ENCODE measurements at regions not wholly inside any gene's neighbourhood (a gene's known extent, or its start where the extent isn't known, plus 50 kb on each side); places are given as distances from the start of the nearest gene placed in this dataset.
A peak's percentile ranks its signal among the peaks of the same experiment; 100 is the strongest.

- no peaks in the 10 kb centered on the region for H3K27me3 ChIP-seq
- no peaks in the 10 kb centered on the region for H3K9me3 ChIP-seq (ENCODE audit: low read depth)
- no peaks in the 10 kb centered on the region for H3K79me2 ChIP-seq (ENCODE audit: low read depth)
- H3F3A ChIP-seq (ENCODE audit: low read depth), result no peaks in the 10 kb centered on the region
- peak overlapping the region; percentile 33 for H3K4me2 ChIP-seq
- H3K36me3 ChIP-seq, result no peaks in the 10 kb centered on the region
- peaks cover 21% of the 10 kb centered on the region for H3K4me1 ChIP-seq
- no peak overlapping the region for H2AFZ ChIP-seq (replicated peaks)
- TF ChIP-seq EZH2phosphoT487 (IDR thresholded peaks at IDR 0.05) (peak; percentile 79), CTCF (IDR thresholded peaks at IDR 0.05) (no peak)
- no peak overlapping the region for H3K9ac ChIP-seq
- H3K36me3 Mint-ChIP-seq, result no peaks in the 10 kb centered on the region
- peak overlapping the region; percentile 31 for H3K27ac ChIP-seq
- no peaks in the 10 kb centered on the region for H4K20me1 ChIP-seq (ENCODE audit: low read depth)
- H3K9me3 Mint-ChIP-seq, result no peaks in the 10 kb centered on the region
- no peak overlapping the region for H3K4me3 Mint-ChIP-seq
- H3K4me3 ChIP-seq, result no peak overlapping the region
- H3K27me3 Mint-ChIP-seq (ENCODE audit: insufficient read depth, low read depth), result peaks cover 4% of the 10 kb centered on the region
- peaks cover 5% of the 10 kb centered on the region for H3K4me1 Mint-ChIP-seq
- DNase-seq (ENCODE audit: low spot score), result peak; percentile 51
- no peak overlapping the region for H3K27ac Mint-ChIP-seq
Measured at GRCh38 chr11:80632156-80632555, 1191.3 kb upstream of the TENM4 start.

- Histone ChIP-seq H3K79me2 (ENCODE audit: low read depth) (no peaks in the 10 kb centered on the region), H3F3A (ENCODE audit: low read depth) (no peaks in the 10 kb centered on the region), H3K36me3 (no peaks in the 10 kb centered on the region), H4K20me1 (ENCODE audit: low read depth) (no peaks in the 10 kb centered on the region), H3K4me2 (no peak overlapping the region), H3K9ac (no peak overlapping the region), H2AFZ (replicated peaks) (no peak overlapping the region), H3K27ac (no peak overlapping the region), H3K9me3 (ENCODE audit: low read depth) (no peaks in the 10 kb centered on the region), H3K27me3 (no peaks in the 10 kb centered on the region), H3K4me3 (no peak overlapping the region), H3K4me1 (peaks cover 21% of the 10 kb centered on the region)
- no peak for TF ChIP-seq EZH2 (IDR thresholded peaks at IDR 0.05)
- no peak for TF ChIP-seq CTCF (IDR thresholded peaks at IDR 0.05)
- TF ChIP-seq EZH2phosphoT487 (IDR thresholded peaks at IDR 0.05), result no peak
- Mint-ChIP-seq H3K4me1 (peaks cover 5% of the 10 kb centered on the region), H3K27me3 (ENCODE audit: insufficient read depth, low read depth) (peaks cover 2% of the 10 kb centered on the region), H3K9me3 (no peaks in the 10 kb centered on the region), H3K4me3 (no peak overlapping the region), H3K36me3 (no peaks in the 10 kb centered on the region), H3K27ac (no peak overlapping the region)
- DNase-seq (ENCODE audit: low spot score), result no peak
Measured at GRCh38 chr11:80629466-80629865, 1188.6 kb upstream of the TENM4 start.

GRCh38 chr11:80627364-80627763, 1186.5 kb upstream of the TENM4 start:
- Histone ChIP-seq H3F3A (ENCODE audit: low read depth) (no peaks in the 10 kb centered on the region), H3K4me1 (peaks cover 8% of the 10 kb centered on the region), H2AFZ (replicated peaks) (no peak overlapping the region), H4K20me1 (ENCODE audit: low read depth) (no peaks in the 10 kb centered on the region), H3K4me2 (no peak overlapping the region), H3K79me2 (ENCODE audit: low read depth) (no peaks in the 10 kb centered on the region), H3K27me3 (no peaks in the 10 kb centered on the region), H3K9ac (no peak overlapping the region), H3K9me3 (ENCODE audit: low read depth) (no peaks in the 10 kb centered on the region), H3K36me3 (no peaks in the 10 kb centered on the region), H3K4me3 (no peak overlapping the region), H3K27ac (no peak overlapping the region)
- no peaks in the 10 kb centered on the region for H3K9me3 Mint-ChIP-seq
- H3K4me1 Mint-ChIP-seq, result peaks cover 3% of the 10 kb centered on the region
- H3K27ac Mint-ChIP-seq, result no peak overlapping the region
- no peak for TF ChIP-seq EZH2 (IDR thresholded peaks at IDR 0.05)
- no peak for TF ChIP-seq CTCF (IDR thresholded peaks at IDR 0.05)
- no peak for TF ChIP-seq EZH2phosphoT487 (IDR thresholded peaks at IDR 0.05)
- no peak for DNase-seq (ENCODE audit: low spot score)
- no peaks in the 10 kb centered on the region for H3K27me3 Mint-ChIP-seq (ENCODE audit: insufficient read depth, low read depth)
- no peaks in the 10 kb centered on the region for H3K36me3 Mint-ChIP-seq
- H3K4me3 Mint-ChIP-seq, result no peak overlapping the region

DNA sequence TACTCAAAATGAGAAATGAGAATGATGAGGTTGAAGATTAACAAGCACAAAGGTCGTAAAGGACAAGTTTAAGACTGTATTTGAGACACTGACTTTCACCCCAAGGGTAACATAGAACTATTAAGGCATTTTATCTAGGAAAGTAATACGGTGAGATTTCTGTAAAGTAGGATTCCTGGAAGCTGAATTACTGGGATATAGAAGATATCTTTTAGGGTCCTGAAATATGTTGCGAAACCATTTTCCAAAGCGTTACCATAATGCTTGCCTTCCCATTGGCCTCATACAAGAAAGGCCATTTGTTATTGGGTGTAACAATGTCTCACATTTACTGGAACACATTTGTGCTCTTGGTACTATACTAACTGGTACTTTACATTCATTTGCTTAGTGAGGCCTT, 1185.9 kb upstream of the TENM4 start:
- H3K9ac ChIP-seq, result no peak overlapping the region
- no peak overlapping the region for H2AFZ ChIP-seq (replicated peaks)
- Mint-ChIP-seq H3K27ac (no peak overlapping the region), H3K4me1 (peaks cover 2% of the 10 kb centered on the region), H3K4me3 (no peak overlapping the region), H3K36me3 (no peaks in the 10 kb centered on the region), H3K9me3 (no peaks in the 10 kb centered on the region), H3K27me3 (ENCODE audit: insufficient read depth, low read depth) (no peaks in the 10 kb centered on the region)
- no peak for DNase-seq (ENCODE audit: low spot score)
- H3K27ac ChIP-seq, result no peak overlapping the region
- no peak overlapping the region for H3K4me2 ChIP-seq
- no peaks in the 10 kb centered on the region for H3K9me3 ChIP-seq (ENCODE audit: low read depth)
- H3K4me1 ChIP-seq, result peaks cover 2% of the 10 kb centered on the region
- H3K27me3 ChIP-seq, result no peaks in the 10 kb centered on the region
- H3F3A ChIP-seq (ENCODE audit: low read depth), result no peaks in the 10 kb centered on the region
- no peaks in the 10 kb centered on the region for H3K79me2 ChIP-seq (ENCODE audit: low read depth)
- H4K20me1 ChIP-seq (ENCODE audit: low read depth), result no peaks in the 10 kb centered on the region
- no peaks in the 10 kb centered on the region for H3K36me3 ChIP-seq
- TF ChIP-seq EZH2 (IDR thresholded peaks at IDR 0.05), result no peak
- no peak for TF ChIP-seq CTCF (IDR thresholded peaks at IDR 0.05)
- no peak for TF ChIP-seq EZH2phosphoT487 (IDR thresholded peaks at IDR 0.05)
- H3K4me3 ChIP-seq, result no peak overlapping the region

All from neural progenitor cell (in vitro differentiated cells).